SK-N-SH treated with all-trans-retinoic acid at 6 μM for 48 hours (cell line): ENCODE measurements at regions not wholly inside any gene's neighbourhood (a gene's known extent, or its start where the extent isn't known, plus 50 kb on each side); places are given as distances from the start of the nearest gene placed in this dataset.

ENCODE experiments used
- RARB ChIP-seq: fragments of 250-450 bp; sonication (Bioruptor Pico); IDR thresholded peaks from 2 replicates; pipeline ENCODE4 v1.8.0; 2021; ENCODE audit warnings: mild to moderate bottlenecking, moderate library complexity
- ZNF8 ChIP-seq: fragments of 450-650 bp; formaldehyde crosslinking; IDR thresholded peaks from 2 replicates; pipeline ENCODE4 v1.5.0; 2020; ENCODE audit warnings: mild to moderate bottlenecking, moderate library complexity

GRCh38 chr3:72282918-72283317, 498.0 kb upstream of the PROK2 start:
- no peak for TF ChIP-seq RARB
- TF ChIP-seq ZNF8 (CRISPR knock-in tag), result no peak
